H9 (cell line): ENCODE measurements at regions not wholly inside any gene's neighbourhood (a gene's known extent, or its start where the extent isn't known, plus 50 kb on each side); places are given as distances from the start of the nearest gene placed in this dataset.

Experiments
- DNase-seq: peaks from one replicate; pipeline ENCODE4 v3.0.0-alpha.2; 2017
- H2AFZ ChIP-seq: one replicate; pipeline ENCODE4 v1.6.1; 2013; ENCODE audit warnings: mild to moderate bottlenecking, low read length, control low read depth, moderate library complexity
- H2AK5ac ChIP-seq: 2 replicates; pipeline ENCODE4 v1.6.1; 2013; ENCODE audit warnings: low read length, control low read depth, mixed read lengths; ENCODE audit not compliant: insufficient read length
- H2BK120ac ChIP-seq: one replicate; pipeline ENCODE4 v1.6.1; 2013; ENCODE audit warnings: low read depth, mild to moderate bottlenecking, low read length, control low read depth, inconsistent platforms; ENCODE audit not compliant: poor library complexity, severe bottlenecking
- H2BK12ac ChIP-seq: 2 replicates; pipeline ENCODE4 v1.6.1; 2013; ENCODE audit warnings: low read length, control low read depth, mixed read lengths, low read depth; ENCODE audit not compliant: insufficient read length
- H2BK15ac ChIP-seq: 2 replicates; pipeline ENCODE4 v1.6.1; 2013; ENCODE audit warnings: low read depth, low read length, control low read depth
- H2BK20ac ChIP-seq: one replicate; pipeline ENCODE4 v1.6.1; 2013; ENCODE audit warnings: low read depth, mild to moderate bottlenecking, low read length, control low read depth, inconsistent platforms; ENCODE audit not compliant: poor library complexity, severe bottlenecking
- H2BK5ac ChIP-seq: 2 replicates; pipeline ENCODE4 v1.6.1; 2013; ENCODE audit warnings: low read length, control low read depth, mixed read lengths; ENCODE audit not compliant: insufficient read length
- H3K14ac ChIP-seq: 2 replicates; pipeline ENCODE4 v1.6.1; 2013; ENCODE audit warnings: low read length, control low read depth; ENCODE audit not compliant: insufficient read depth
- H3K18ac ChIP-seq: 2 replicates; pipeline ENCODE4 v1.6.1; 2013; ENCODE audit warnings: low read depth, mild to moderate bottlenecking, mixed read lengths, low read length, control low read depth; ENCODE audit not compliant: insufficient read length
- H3K23ac ChIP-seq: 2 replicates; pipeline ENCODE4 v1.6.1; 2013; ENCODE audit warnings: low read length, control low read depth, mixed read lengths, low read depth; ENCODE audit not compliant: insufficient read length
- H3K23me2 ChIP-seq: 2 replicates; pipeline ENCODE4 v1.6.1; 2013; ENCODE audit warnings: low read depth, mild to moderate bottlenecking, mixed read lengths, low read length, control low read depth; ENCODE audit not compliant: insufficient read length, poor library complexity, severe bottlenecking
- H3K27ac ChIP-seq: 2 replicates; pipeline ENCODE4 v1.5.1; 2013; ENCODE audit warnings: low read length, control low read depth, mixed read lengths, low read depth; ENCODE audit not compliant: insufficient read length
- H3K27me3 ChIP-seq: 2 replicates; pipeline ENCODE4 v1.6.1; 2013; ENCODE audit warnings: low read length, control low read depth, inconsistent platforms; ENCODE audit not compliant: insufficient read depth
- H3K4ac ChIP-seq: 2 replicates; pipeline ENCODE4 v1.6.1; 2013; ENCODE audit warnings: low read depth, mild to moderate bottlenecking, control low read depth, inconsistent platforms, low read length, moderate library complexity
- H3K4me1 ChIP-seq: 2 replicates; pipeline ENCODE4 v1.6.1; 2013; ENCODE audit warnings: low read length, control low read depth, inconsistent platforms; ENCODE audit not compliant: insufficient read depth
- H3K4me2 ChIP-seq: 2 replicates; pipeline ENCODE4 v1.6.1; 2013; ENCODE audit warnings: low read length, control low read depth, mixed read lengths; ENCODE audit not compliant: insufficient read length, insufficient read depth
- H3K56ac ChIP-seq: 2 replicates; pipeline ENCODE4 v1.6.1; 2013; ENCODE audit warnings: low read depth, mild to moderate bottlenecking, mixed read lengths, low read length, control low read depth; ENCODE audit not compliant: insufficient read length
- H3K79me1 ChIP-seq: 2 replicates; pipeline ENCODE4 v1.6.1; 2013; ENCODE audit warnings: low read depth, mild to moderate bottlenecking, moderate library complexity, low read length, control low read depth, inconsistent platforms; ENCODE audit not compliant: insufficient read depth, poor library complexity, severe bottlenecking
- H3K79me2 ChIP-seq: 2 replicates; pipeline ENCODE4 v1.6.1; 2013; ENCODE audit warnings: low read length, control low read depth, inconsistent platforms; ENCODE audit not compliant: insufficient read depth
- H3K9ac ChIP-seq: 2 replicates; pipeline ENCODE4 v1.6.1; 2013; ENCODE audit warnings: low read length, control low read depth, mixed read lengths; ENCODE audit not compliant: insufficient read length; ENCODE audit errors: extremely low read depth
- H3K9me3 ChIP-seq: one replicate; pipeline ENCODE4 v1.6.1; 2013; ENCODE audit warnings: low read depth, low read length, inconsistent platforms; ENCODE audit not compliant: control insufficient read depth
- H3T11ph ChIP-seq: one replicate; pipeline ENCODE4 v1.6.1; 2013; ENCODE audit warnings: mild to moderate bottlenecking, low read length, control low read depth, inconsistent platforms
- H4K20me1 ChIP-seq: one replicate; pipeline ENCODE4 v1.6.1; 2013; ENCODE audit not compliant: control insufficient read depth, insufficient read length, insufficient read depth
- H4K5ac ChIP-seq: 2 replicates; pipeline ENCODE4 v1.6.1; 2013; ENCODE audit warnings: low read depth, mild to moderate bottlenecking, mixed read lengths, low read length, control low read depth; ENCODE audit not compliant: insufficient read length
- H4K8ac ChIP-seq: replicated peaks from 2 replicates; pipeline ENCODE4 v1.6.1; 2013; ENCODE audit warnings: low read length, control low read depth, mixed read lengths, low read depth; ENCODE audit not compliant: insufficient read length
- H4K91ac ChIP-seq: 2 replicates; pipeline ENCODE4 v1.6.1; 2013; ENCODE audit warnings: low read depth, mild to moderate bottlenecking, moderate library complexity, mixed read lengths, low read length, control low read depth; ENCODE audit not compliant: insufficient read length
- H3K27ac Mint-ChIP-seq, 3 experiments: 2 replicates in 2 of 3; 3 replicates in 1 of 3; pipeline ENCODE4 v1.8.0; 2020 to 2021; ENCODE audit warnings: mixed read lengths in 3 of 3, mild to moderate bottlenecking in 1 of 3, moderate library complexity in 1 of 3
- H3K27me3 Mint-ChIP-seq: 2 replicates; pipeline ENCODE4 v1.8.0; 2021; ENCODE audit warnings: low read depth, mild to moderate bottlenecking, moderate library complexity, mixed read lengths
- H3K36me3 Mint-ChIP-seq, 3 experiments: 2 replicates in 2 of 3; 3 replicates in 1 of 3; pipeline ENCODE4 v1.8.0; 2020 to 2021; ENCODE audit warnings: low read depth in 3 of 3, mixed read lengths in 3 of 3; ENCODE audit not compliant: insufficient read depth in 1 of 3
- H3K4me1 Mint-ChIP-seq, 2 experiments: 2 replicates each; pipeline ENCODE4 v1.8.0; 2020; ENCODE audit warnings: mixed read lengths in 2 of 2
- H3K4me3 Mint-ChIP-seq, 2 experiments: 2 replicates in 1 of 2; 3 replicates in 1 of 2; pipeline ENCODE4 v1.8.0; 2020 to 2021; ENCODE audit warnings: mild to moderate bottlenecking in 2 of 2, mixed read lengths in 2 of 2, moderate library complexity in 1 of 2
- H3K9me3 Mint-ChIP-seq, 2 experiments: 2 replicates in 1 of 2; 3 replicates in 1 of 2; pipeline ENCODE4 v1.8.0; 2020; ENCODE audit warnings: mild to moderate bottlenecking in 2 of 2, mixed read lengths in 2 of 2, moderate library complexity in 1 of 2
- TF ChIP-seq, protein P1 (sequence below): fragments of 200-600 bp; sonication (generic); conservative IDR thresholded peaks from 3 replicates; pipeline ENCODE4 v1.8.0; 2021; ENCODE audit warnings: antibody characterized with exemption, mild to moderate bottlenecking

GRCh38 chr11:115712296-115712695 lies 208.1 kb upstream of the CADM1 start:
- Histone ChIP-seq H4K20me1 (no peaks in the 10 kb centered on the region), H3K27me3 (no peaks in the 10 kb centered on the region), H3K27ac (no peak overlapping the region), H2BK120ac (no peak overlapping the region), H2BK12ac (no peak overlapping the region), H3K9ac (no peak overlapping the region), H3K79me1 (no peaks in the 10 kb centered on the region), H4K5ac (no peak overlapping the region), H3K4me2 (no peak overlapping the region), H3K14ac (no peak overlapping the region), H4K91ac (no peak overlapping the region), H4K8ac (no peak overlapping the region), H2AFZ (no peak overlapping the region), H2BK20ac (no peak overlapping the region), H3T11ph (no peak overlapping the region), H3K4me1 (no peaks in the 10 kb centered on the region), H3K18ac (no peak overlapping the region), H2BK5ac (no peak overlapping the region), H3K23ac (no peak overlapping the region), H3K79me2 (no peaks in the 10 kb centered on the region), H2BK15ac (no peak overlapping the region), H3K56ac (no peak overlapping the region), H3K23me2 (no peaks in the 10 kb centered on the region), H3K4ac (no peak overlapping the region), H3K9me3 (no peaks in the 10 kb centered on the region), H2AK5ac (no peak overlapping the region)
- Mint-ChIP-seq H3K4me3 (no peak overlapping the region), H3K27ac (no peak overlapping the region), H3K27me3 (peaks cover 36% of the 10 kb centered on the region), H3K36me3 (no peaks in the 10 kb centered on the region), H3K4me1 (peaks cover 5 to 15% of the 10 kb centered on the region in 2 experiments), H3K9me3 (no peaks in the 10 kb centered on the region; a peak in 1 of 5 replicates)
- TF ChIP-seq, protein P1, sequence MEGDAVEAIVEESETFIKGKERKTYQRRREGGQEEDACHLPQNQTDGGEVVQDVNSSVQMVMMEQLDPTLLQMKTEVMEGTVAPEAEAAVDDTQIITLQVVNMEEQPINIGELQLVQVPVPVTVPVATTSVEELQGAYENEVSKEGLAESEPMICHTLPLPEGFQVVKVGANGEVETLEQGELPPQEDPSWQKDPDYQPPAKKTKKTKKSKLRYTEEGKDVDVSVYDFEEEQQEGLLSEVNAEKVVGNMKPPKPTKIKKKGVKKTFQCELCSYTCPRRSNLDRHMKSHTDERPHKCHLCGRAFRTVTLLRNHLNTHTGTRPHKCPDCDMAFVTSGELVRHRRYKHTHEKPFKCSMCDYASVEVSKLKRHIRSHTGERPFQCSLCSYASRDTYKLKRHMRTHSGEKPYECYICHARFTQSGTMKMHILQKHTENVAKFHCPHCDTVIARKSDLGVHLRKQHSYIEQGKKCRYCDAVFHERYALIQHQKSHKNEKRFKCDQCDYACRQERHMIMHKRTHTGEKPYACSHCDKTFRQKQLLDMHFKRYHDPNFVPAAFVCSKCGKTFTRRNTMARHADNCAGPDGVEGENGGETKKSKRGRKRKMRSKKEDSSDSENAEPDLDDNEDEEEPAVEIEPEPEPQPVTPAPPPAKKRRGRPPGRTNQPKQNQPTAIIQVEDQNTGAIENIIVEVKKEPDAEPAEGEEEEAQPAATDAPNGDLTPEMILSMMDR = no peak
- DNase-seq = no peak
